LNCaP clone FGC (cell line): ENCODE measurements at regions not wholly inside any gene's neighbourhood (a gene's known extent, or its start where the extent isn't known, plus 50 kb on each side); places are given as distances from the start of the nearest gene placed in this dataset.

Experiments used
- DNase-seq: peaks from one replicate; pipeline ENCODE4 v3.0.0-alpha.2; 2011; ENCODE audit warnings: low read depth
- H3K4me3 ChIP-seq: 2 replicates; pipeline ENCODE4 v1.5.1; 2011; ENCODE audit warnings: mild to moderate bottlenecking, low read depth, low read length, control low read depth
- TF ChIP-seq, protein P1 (sequence below): IDR thresholded peaks from 2 replicates; pipeline ENCODE4 v1.5.1; 2012; ENCODE audit warnings: mild to moderate bottlenecking; ENCODE audit not compliant: control insufficient read depth, insufficient read depth; ENCODE audit errors: extremely low read depth

DNA sequence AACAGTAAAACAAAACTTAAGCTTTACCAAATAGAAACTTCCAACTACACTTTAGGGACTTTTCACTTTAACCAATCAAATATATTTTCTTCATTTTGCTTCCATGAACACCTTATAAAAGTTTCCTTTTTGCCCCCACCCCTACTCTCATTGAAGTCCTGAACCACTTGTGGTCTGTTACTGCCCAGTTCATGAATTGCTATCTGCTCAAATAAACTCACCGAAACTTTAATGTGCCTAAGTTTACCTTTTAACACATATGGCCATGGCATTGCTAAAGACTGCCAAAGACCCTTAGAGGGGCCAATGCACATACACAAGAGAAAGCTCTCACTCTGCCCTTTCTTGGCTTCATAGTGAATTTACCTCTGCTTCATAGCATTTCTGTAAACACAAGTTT lies 195.3 kb downstream of the RND3 start:
- TF ChIP-seq, protein P1, sequence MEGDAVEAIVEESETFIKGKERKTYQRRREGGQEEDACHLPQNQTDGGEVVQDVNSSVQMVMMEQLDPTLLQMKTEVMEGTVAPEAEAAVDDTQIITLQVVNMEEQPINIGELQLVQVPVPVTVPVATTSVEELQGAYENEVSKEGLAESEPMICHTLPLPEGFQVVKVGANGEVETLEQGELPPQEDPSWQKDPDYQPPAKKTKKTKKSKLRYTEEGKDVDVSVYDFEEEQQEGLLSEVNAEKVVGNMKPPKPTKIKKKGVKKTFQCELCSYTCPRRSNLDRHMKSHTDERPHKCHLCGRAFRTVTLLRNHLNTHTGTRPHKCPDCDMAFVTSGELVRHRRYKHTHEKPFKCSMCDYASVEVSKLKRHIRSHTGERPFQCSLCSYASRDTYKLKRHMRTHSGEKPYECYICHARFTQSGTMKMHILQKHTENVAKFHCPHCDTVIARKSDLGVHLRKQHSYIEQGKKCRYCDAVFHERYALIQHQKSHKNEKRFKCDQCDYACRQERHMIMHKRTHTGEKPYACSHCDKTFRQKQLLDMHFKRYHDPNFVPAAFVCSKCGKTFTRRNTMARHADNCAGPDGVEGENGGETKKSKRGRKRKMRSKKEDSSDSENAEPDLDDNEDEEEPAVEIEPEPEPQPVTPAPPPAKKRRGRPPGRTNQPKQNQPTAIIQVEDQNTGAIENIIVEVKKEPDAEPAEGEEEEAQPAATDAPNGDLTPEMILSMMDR: no peak
- no peak overlapping the region for H3K4me3 ChIP-seq
- no peak for DNase-seq

DNA sequence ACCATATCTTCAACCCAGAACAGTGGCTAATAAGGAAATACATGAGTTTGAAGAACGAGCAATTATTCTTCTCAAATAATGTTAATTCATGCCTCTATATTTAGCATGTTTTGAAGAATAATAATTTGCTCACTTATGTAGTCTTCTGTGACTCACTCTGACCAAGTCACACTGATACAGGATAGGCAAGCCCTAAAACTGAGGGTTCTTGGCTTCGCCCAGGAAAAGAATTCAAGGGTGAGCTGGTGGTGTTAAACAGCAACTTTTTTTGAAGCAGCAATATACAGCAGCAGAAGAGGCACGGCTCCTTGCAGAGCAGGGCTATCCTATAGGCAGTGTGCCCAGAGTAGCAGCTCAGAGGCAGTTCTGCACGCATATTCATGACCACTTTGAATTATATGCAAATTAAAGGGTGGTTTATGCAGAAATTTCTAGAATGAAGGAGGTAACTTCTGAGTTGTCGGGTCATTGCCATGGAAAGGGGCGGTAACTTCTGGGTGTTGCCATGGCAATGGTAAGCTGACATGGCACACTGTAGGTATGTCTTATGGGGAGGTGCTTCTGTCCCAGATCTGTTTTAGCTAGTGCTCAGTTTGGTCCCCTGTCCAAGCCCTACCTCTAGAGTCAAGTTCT lies 200.6 kb downstream of the RND3 start:
- H3K4me3 ChIP-seq: no peak overlapping the region
- TF ChIP-seq, protein P1: no peak
- DNase-seq: no peak

DNA sequence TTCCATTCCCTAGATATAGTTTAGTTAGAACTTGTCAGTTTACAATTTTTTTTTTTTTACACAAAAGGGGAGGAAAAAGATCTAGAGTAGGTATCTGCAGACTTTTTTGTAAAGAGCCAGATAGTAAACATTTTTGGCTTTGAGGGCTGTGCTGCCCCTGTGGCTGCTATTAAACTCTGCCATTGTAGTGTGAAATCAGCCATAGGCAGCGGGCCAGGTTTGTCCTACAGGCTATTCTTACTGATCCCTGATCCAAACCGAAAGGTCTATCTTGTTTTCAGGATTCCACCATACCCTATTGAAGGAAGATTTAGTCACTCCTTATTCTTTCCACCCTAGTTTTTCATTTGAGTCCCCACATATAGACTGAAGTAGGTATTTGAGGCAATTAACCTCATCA lies 203.4 kb downstream of the RND3 start:
- no peak for DNase-seq
- H3K4me3 ChIP-seq: no peak overlapping the region
- TF ChIP-seq, protein P1: no peak

DNA sequence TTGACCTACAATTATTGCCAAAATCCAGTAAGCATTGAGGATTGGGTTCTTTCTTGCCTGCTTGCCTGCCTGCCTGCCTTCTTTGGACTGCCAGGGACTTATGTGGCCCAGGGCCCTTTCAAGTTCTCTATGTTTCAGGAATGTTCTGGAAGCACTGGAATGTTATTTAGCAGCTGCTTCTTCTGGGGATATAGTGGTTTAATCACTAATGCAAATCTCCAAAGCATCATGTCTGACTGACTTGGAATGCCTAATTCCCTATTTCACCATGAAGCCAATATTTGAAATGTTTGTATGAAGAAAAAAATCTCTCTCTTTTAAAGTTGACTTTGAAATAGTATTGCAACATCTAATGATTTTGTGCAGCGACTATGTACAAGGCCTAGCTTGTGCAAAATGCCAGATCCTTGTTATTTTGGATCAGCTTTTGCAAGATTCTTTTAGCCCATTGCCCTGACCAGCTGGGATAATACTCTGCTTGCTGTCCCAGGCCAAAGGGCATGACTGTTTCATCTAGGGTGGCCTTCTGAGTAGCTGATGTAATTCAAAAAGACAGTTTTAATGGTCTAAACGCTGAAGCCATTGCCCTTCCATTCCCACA lies 204.6 kb downstream of the RND3 start:
- TF ChIP-seq, protein P1: no peak
- H3K4me3 ChIP-seq: no peak overlapping the region
- DNase-seq: no peak

DNA sequence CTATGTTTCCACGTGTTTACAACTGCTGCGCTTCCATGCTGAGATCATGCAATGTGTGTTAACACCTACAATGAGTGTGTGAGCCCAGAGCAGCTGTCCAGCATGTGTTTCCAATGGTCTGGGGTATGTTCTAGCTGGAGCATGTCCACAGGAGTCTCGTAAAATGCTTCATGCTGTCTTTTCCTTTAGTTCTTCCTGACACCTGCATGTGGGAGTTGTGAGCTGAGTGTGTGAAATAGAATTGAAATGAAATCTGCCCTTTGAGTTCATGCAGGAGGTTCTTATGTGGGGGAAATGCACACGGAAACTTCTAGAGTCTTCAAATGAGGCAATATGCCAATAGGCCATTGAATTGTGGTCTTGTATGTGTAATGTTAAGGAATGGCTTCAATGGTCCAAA lies 205.1 kb downstream of the RND3 start:
- no peak for DNase-seq
- TF ChIP-seq, protein P1: no peak
- H3K4me3 ChIP-seq: no peak overlapping the region

DNA sequence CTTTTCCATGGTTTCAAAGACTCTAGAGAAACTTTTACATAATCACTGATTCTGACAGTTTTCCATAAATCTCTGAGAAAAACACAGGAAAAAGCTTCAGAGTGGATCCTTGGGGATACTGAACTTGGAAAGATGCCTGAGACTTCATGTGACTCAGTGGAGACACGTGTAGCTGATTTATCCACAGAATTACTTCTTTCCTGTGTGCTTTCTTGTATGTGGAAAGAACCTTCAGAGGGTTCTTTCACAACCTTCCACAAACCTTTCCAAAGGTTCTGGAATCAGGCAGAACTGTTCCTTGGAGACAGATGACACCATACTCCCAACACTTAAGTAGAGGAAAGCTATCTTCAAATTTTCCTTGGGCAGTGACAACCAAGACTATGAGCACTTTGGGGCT lies 207.2 kb downstream of the RND3 start:
- no peak for DNase-seq
- H3K4me3 ChIP-seq: no peak overlapping the region
- TF ChIP-seq, protein P1: no peak

DNA sequence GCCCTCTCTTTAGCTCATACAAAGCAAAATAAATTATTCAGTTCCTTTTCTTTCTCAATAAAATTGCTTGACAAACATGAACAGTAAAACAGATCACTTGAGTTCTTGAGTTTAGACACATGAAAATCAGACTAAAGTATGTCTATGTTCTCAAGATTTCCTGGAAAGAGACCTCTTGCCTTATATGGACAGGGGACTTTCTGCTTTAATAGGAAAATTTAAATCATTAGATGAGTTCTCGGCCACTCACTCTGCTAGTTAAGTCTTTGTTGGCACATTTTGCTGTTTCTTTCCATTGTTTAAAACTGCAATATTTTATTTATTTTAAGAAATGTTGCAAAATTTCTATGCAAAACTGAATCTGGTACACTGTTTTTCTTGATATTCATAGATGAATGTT lies 207.8 kb downstream of the RND3 start:
- TF ChIP-seq, protein P1: no peak
- DNase-seq: no peak
- no peak overlapping the region for H3K4me3 ChIP-seq
